Neutrophil (primary cell): ENCODE measurements at regions not wholly inside any gene's neighbourhood (a gene's known extent, or its start where the extent isn't known, plus 50 kb on each side); places are given as distances from the start of the nearest gene placed in this dataset.

Source experiments
- H3K27ac ChIP-seq: fragments of 200-600 bp; sonication (generic); 2 replicates; pipeline ENCODE4 v1.5.1; 2016; ENCODE audit warnings: mild to moderate bottlenecking, moderate library complexity
- H3K27me3 ChIP-seq: fragments of 200-600 bp; sonication (generic); 2 replicates; pipeline ENCODE4 v1.6.0; 2016; ENCODE audit warnings: mild to moderate bottlenecking
- H3K36me3 ChIP-seq: fragments of 200-600 bp; sonication (generic); 2 replicates; pipeline ENCODE4 v1.5.1; 2017
- H3K4me1 ChIP-seq, 2 experiments: fragments of 200-600 bp in 1 of 2; sonication (generic) in 1 of 2; 1 replicate in 1 of 2; 2 replicates in 1 of 2; pipeline versions ENCODE4 v1.5.1 to v1.6.1; 2013 to 2016; ENCODE audit warnings: low read depth in 1 of 2, low read length in 1 of 2, mild to moderate bottlenecking in 1 of 2, moderate library complexity in 1 of 2; ENCODE audit not compliant: control insufficient read depth in 1 of 2, insufficient read depth in 1 of 2
- H3K4me3 ChIP-seq, 2 experiments: fragments of 200-600 bp in 1 of 2; sonication (generic) in 1 of 2; 1 replicate in 1 of 2; 2 replicates in 1 of 2; pipeline ENCODE4 v1.5.1; 2013 to 2016; ENCODE audit warnings: low read depth in 1 of 2, low read length in 1 of 2, mild to moderate bottlenecking in 1 of 2, moderate library complexity in 1 of 2
- H3K9me3 ChIP-seq: fragments of 200-600 bp; sonication (generic); 2 replicates; pipeline ENCODE4 v1.5.1; 2016
- CTCF ChIP-seq: fragments of 200-600 bp; sonication (generic); IDR thresholded peaks from 2 replicates; pipeline ENCODE4 v1.5.1; 2016; ENCODE audit warnings: antibody characterized with exemption

DNA sequence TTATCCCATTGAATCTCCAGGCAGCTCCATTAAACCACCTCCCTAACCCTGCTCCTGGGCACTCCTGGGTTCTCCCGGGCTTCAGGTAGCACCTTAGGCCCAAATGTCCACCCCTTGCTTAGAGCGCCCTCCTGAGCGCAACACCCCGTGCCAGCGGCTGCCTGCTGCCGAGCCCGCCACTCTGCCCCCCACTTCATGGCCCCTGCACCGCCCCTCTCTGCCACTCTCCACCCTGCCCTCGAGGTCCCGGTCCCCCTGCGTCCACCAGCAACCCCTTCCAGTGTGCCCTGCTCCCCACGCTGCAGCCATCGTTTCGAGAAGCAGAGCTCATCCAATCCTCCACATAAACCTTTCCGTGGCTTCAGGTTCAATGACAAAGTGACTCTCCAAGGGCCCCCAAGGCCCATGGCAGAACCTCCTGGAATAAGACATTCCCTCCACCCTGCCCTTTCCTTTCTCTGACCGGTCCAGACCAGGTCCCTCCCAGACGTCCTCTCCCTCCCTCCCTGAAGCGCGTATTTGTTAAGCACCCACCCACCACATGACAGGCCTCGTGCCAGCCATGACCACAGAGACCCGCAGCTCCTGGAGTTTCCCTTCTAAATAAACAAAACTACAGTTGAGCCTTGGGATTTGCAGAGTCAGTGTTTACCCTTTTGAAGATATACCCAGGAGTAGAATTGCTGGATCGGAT, 66.6 kb downstream of the ARHGEF18 start:
- H3K27ac ChIP-seq: no peak overlapping the region
- no peak overlapping the region for H3K4me3 ChIP-seq
- peaks cover 29% of the 10 kb centered on the region for H3K36me3 ChIP-seq

DNA sequence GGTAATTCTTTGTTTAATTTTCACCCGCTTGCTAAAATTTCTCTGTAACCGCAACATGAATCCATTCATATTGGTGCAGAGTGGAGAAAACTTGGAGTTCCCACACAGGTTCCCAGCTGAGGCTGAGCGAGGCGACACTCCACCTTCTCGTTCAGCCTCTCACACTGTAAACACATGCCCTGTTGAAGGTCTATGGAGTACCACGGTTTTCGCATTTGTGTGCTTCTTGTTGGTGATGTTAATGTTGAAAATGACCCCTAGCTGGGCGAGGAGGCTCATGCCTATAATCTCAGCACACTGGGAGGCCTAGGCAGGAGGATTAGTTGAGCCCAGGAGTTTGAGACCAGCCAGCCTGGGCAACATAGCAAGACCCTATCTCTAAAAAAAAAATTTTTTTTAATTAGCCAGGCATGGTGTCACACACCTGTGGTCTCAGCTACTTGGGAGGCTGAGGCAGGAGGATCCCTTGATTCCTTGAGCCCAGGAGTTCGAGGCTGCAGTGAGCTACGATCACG, 67.2 kb downstream of the ARHGEF18 start:
- no peak for TF ChIP-seq CTCF
- no peak overlapping the region for H3K4me3 ChIP-seq
- peaks cover 35% of the 10 kb centered on the region for H3K36me3 ChIP-seq
- no peaks in the 10 kb centered on the region for H3K9me3 ChIP-seq
- peaks cover 0 to 4% of the 10 kb centered on the region in 2 experiments for H3K4me1 ChIP-seq
- no peak overlapping the region for H3K27ac ChIP-seq
- H3K27me3 ChIP-seq: no peaks in the 10 kb centered on the region

More for the DNA sequence above, 66.6 kb downstream of the ARHGEF18 start:
- H3K27me3 ChIP-seq: no peaks in the 10 kb centered on the region
- no peaks in the 10 kb centered on the region for H3K9me3 ChIP-seq
- peaks cover 0 to 6% of the 10 kb centered on the region in 2 experiments for H3K4me1 ChIP-seq
- TF ChIP-seq CTCF: no peak

DNA sequence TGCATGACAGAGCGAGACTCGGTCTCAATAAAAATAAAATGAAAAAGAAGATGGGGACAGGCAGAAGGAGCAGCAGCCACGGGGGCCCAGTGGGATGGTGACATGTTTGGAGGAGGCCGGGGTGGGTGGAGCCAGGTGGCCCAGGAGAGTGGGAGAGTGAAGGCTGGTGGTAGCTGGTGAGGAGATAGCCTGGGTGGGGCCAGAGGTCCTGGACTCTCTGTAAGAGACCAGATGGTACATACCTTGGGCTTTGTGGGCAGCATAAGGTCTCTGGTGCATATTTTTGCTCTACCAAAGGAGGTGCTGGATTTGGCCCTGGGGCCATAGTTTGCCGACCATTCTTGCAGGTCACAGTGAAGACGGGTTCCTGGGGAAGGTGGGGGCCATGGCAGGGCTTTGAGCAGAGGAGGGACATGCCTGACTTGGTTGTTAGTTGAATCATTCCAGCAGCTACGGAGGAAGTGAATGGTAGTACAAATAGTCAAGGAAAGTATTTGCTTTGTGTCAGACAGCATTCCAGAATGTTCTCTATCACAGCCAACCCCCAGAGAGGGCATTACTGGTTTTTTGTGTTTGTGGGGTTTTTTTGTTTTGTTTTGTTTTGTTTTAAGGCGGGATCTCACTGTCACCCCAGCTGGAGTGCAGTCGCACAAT, 69.1 kb downstream of the ARHGEF18 start:
- Histone ChIP-seq H3K27me3 (no peaks in the 10 kb centered on the region), H3K4me3 (no peak overlapping the region), H3K4me1 (no peaks in the 10 kb centered on the region), H3K27ac (no peak overlapping the region), H3K9me3 (no peaks in the 10 kb centered on the region), H3K36me3 (peaks cover 47% of the 10 kb centered on the region)
- TF ChIP-seq CTCF: no peak

DNA sequence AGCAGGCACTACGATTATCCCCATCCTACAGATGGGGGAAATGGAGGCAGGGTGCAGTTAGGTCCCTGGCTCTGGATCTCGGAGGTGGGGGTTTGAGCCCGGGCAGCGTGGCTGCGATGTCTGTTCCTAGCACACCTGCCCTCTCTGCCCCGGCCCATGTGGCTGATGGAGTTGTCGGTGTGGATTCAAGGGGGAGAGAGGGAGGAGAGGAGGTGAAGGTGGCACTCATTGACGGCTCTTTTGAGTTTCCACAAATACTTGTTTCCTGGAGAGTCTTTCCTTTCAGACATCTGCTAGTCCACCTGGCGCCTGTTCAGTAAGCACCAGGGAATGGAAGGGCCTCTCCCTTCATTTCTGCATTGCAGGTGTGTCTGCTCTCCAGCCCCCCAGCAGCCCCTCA, 69.9 kb downstream of the ARHGEF18 start:
- no peak for TF ChIP-seq CTCF
- peaks cover 55% of the 10 kb centered on the region for H3K36me3 ChIP-seq

GRCh38 chr19:7419153-7419552, 69.7 kb downstream of the PEX11G start:
- Histone ChIP-seq H3K36me3 (peaks cover 60% of the 10 kb centered on the region), H3K9me3 (no peaks in the 10 kb centered on the region)
- no peak for TF ChIP-seq CTCF

More for the DNA sequence above, 69.9 kb downstream of the ARHGEF18 start:
- Histone ChIP-seq H3K9me3 (no peaks in the 10 kb centered on the region), H3K4me3 (no peak overlapping the region), H3K4me1 (no peaks in the 10 kb centered on the region), H3K27ac (no peak overlapping the region), H3K27me3 (no peaks in the 10 kb centered on the region)

More at GRCh38 chr19:7419153-7419552, 69.7 kb downstream of the PEX11G start:
- H3K27ac ChIP-seq: no peak overlapping the region
- no peaks in the 10 kb centered on the region for H3K27me3 ChIP-seq
- no peaks in the 10 kb centered on the region for H3K4me1 ChIP-seq
- no peak overlapping the region for H3K4me3 ChIP-seq
